ENCODE measurements at regions not wholly inside any gene's neighbourhood (a gene's known extent, or its start where the extent isn't known, plus 50 kb on each side); places are given as distances from the start of the nearest gene placed in this dataset.

- ATAC-seq (replicated peaks in 1 of 4) = no peak
- Mint-ChIP-seq H3K27me3 (peaks cover 4 to 14% of the 10 kb centered on the region in 2 donors), H3K4me3 (no peak overlapping the region), H3K27ac (no peak overlapping the region), H3K9me3 (peaks cover 0 to 10% (median 2%) of the 10 kb centered on the region in 3 donors), H3K4me1 (no peaks in the 10 kb centered on the region), H3K36me3 (no peaks in the 10 kb centered on the region)
- no peak for DNase-seq
- no peak overlapping the region for H3K4me3 ChIP-seq (ENCODE audit: control insufficient read depth in 1 of 2, extremely low read depth in 1 of 2, low read length in 1 of 2)
- no peaks in the 10 kb centered on the region for H3K9me3 ChIP-seq
- no peaks in the 10 kb centered on the region for H3K36me3 ChIP-seq (ENCODE audit: control insufficient read depth in 2 of 2, extremely low read depth in 1 of 2, insufficient read depth in 1 of 2, low read length in 1 of 2)
- H3K27ac ChIP-seq (ENCODE audit: low read length) = no peak overlapping the region
- ChIA-PET CTCF (no interaction called here), POLR2A (no interaction called here)
- no peaks in the 10 kb centered on the region for H3K27me3 ChIP-seq (replicated peaks in 1 of 2; ENCODE audit: control insufficient read depth in 2 of 2, extremely low read depth in 1 of 2, insufficient read depth in 2 of 2, low read length in 1 of 2)
- no peaks in the 10 kb centered on the region for H3K4me1 ChIP-seq (ENCODE audit: control insufficient read depth in 1 of 2, extremely low read depth in 1 of 2, insufficient read depth in 2 of 2, low read length in 2 of 2)
- 56% methylated on average over 2 of the region's 4 CpGs for whole genome bisulfite sequencing (ENCODE audit: insufficient coverage)
Measured at GRCh38 chr12:114257687-114258086, 148.3 kb downstream of the TBX5 start.

DNA sequence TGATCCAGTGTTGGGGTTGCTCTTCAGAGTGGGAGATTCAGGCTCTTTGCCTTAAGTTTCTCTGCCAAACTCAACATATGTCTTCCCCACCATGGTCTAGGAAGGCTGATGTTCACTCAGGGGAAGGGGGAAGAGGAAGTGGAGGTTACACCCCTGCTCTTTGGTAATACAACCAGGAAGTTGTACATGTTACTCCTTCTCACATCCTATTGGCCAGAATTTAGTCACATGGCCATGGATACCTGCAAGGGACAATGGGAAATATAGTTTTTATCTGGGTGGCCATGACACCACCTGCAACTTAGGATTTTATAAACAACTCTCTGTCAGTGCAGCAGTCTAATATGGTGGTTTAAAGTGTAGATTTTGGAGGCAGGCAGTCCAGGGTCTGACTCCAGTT lies 150.9 kb downstream of the TBX5 start:
- H3K36me3 ChIP-seq (ENCODE audit: control insufficient read depth in 2 of 2, extremely low read depth in 1 of 2, insufficient read depth in 1 of 2, low read length in 1 of 2) = no peaks in the 10 kb centered on the region
- POLR2A ChIA-PET = no interaction called here
- H3K4me3 Mint-ChIP-seq = no peak overlapping the region
- no peak for DNase-seq
- H3K9me3 Mint-ChIP-seq = peaks cover 0 to 7% (median 2%) of the 10 kb centered on the region in 3 donors
- CTCF ChIA-PET = no interaction called here
- peaks cover 4 to 17% of the 10 kb centered on the region in 2 donors for H3K27me3 Mint-ChIP-seq
- H3K9me3 ChIP-seq = no peaks in the 10 kb centered on the region
- no peaks in the 10 kb centered on the region for H3K4me1 Mint-ChIP-seq
- no peaks in the 10 kb centered on the region for H3K27me3 ChIP-seq (replicated peaks in 1 of 2; ENCODE audit: control insufficient read depth in 2 of 2, extremely low read depth in 1 of 2, insufficient read depth in 2 of 2, low read length in 1 of 2)
- no peak overlapping the region for H3K27ac Mint-ChIP-seq
- no peak overlapping the region for H3K27ac ChIP-seq (ENCODE audit: low read length)
- no peak for ATAC-seq (replicated peaks in 1 of 4)
- no peaks in the 10 kb centered on the region for H3K36me3 Mint-ChIP-seq
- H3K4me3 ChIP-seq (ENCODE audit: control insufficient read depth in 1 of 2, extremely low read depth in 1 of 2, low read length in 1 of 2) = no peak overlapping the region
- no peaks in the 10 kb centered on the region for H3K4me1 ChIP-seq (ENCODE audit: control insufficient read depth in 1 of 2, extremely low read depth in 1 of 2, insufficient read depth in 2 of 2, low read length in 2 of 2)

- Mint-ChIP-seq H3K4me3 (no peak overlapping the region), H3K4me1 (no peaks in the 10 kb centered on the region), H3K36me3 (no peaks in the 10 kb centered on the region), H3K27me3 (peaks cover 4 to 18% of the 10 kb centered on the region in 2 donors), H3K9me3 (peaks cover 0 to 7% (median 2%) of the 10 kb centered on the region in 3 donors), H3K27ac (no peak overlapping the region)
- Histone ChIP-seq H3K27me3 (replicated peaks in 1 of 2; ENCODE audit: control insufficient read depth in 2 of 2, extremely low read depth in 1 of 2, insufficient read depth in 2 of 2, low read length in 1 of 2) (no peaks in the 10 kb centered on the region), H3K27ac (ENCODE audit: low read length) (no peak overlapping the region), H3K4me1 (ENCODE audit: control insufficient read depth in 1 of 2, extremely low read depth in 1 of 2, insufficient read depth in 2 of 2, low read length in 2 of 2) (no peaks in the 10 kb centered on the region), H3K4me3 (ENCODE audit: control insufficient read depth in 1 of 2, extremely low read depth in 1 of 2, low read length in 1 of 2) (no peak overlapping the region), H3K9me3 (no peaks in the 10 kb centered on the region), H3K36me3 (ENCODE audit: control insufficient read depth in 2 of 2, extremely low read depth in 1 of 2, insufficient read depth in 1 of 2, low read length in 1 of 2) (no peaks in the 10 kb centered on the region)
- DNase-seq = no peak
- ChIA-PET POLR2A (no interaction called here), CTCF (no interaction called here)
- no peak for ATAC-seq (replicated peaks in 1 of 4)
- WGBS (ENCODE audit: insufficient coverage) = 61% methylated on average over 4 of the region's 4 CpGs
Measured at GRCh38 chr12:114253976-114254778, 151.8 kb downstream of the TBX5 start.

DNA sequence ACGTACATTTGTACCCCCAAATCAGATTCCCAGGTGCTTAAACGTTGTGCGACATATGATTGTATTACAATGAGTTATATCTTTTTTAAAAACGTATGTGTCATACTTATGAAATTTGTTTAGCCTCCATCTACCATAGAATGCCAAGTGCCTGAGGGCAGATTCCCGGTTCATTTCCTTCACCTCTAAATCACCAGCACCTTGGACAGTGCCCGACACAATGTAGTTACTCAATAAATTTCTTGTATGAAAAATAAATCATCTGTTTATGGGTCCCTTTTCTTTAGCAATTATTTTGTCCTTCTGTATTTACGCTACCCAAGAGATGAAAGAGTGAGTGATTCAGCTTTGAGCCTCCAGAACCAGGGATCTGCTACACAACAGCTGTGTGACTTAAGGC lies 157.4 kb downstream of the TBX5 start:
- H3K36me3 Mint-ChIP-seq = no peaks in the 10 kb centered on the region
- Histone ChIP-seq H3K9me3 (no peaks in the 10 kb centered on the region), H3K4me3 (ENCODE audit: control insufficient read depth in 1 of 2, extremely low read depth in 1 of 2, low read length in 1 of 2) (no peak overlapping the region), H3K27me3 (replicated peaks in 1 of 2; ENCODE audit: control insufficient read depth in 2 of 2, extremely low read depth in 1 of 2, insufficient read depth in 2 of 2, low read length in 1 of 2) (peaks cover 0 to 5% of the 10 kb centered on the region in 2 experiments), H3K36me3 (ENCODE audit: control insufficient read depth in 2 of 2, extremely low read depth in 1 of 2, insufficient read depth in 1 of 2, low read length in 1 of 2) (no peaks in the 10 kb centered on the region), H3K27ac (ENCODE audit: low read length) (no peak overlapping the region), H3K4me1 (ENCODE audit: control insufficient read depth in 1 of 2, extremely low read depth in 1 of 2, insufficient read depth in 2 of 2, low read length in 2 of 2) (no peaks in the 10 kb centered on the region)
- ChIA-PET CTCF (no interaction called here), POLR2A (no interaction called here)
- no peak for ATAC-seq (replicated peaks in 1 of 4)
- no peak for DNase-seq
- WGBS (ENCODE audit: insufficient coverage) = no CpG with 5 or more reads among the region's 7 CpGs
- H3K27me3 Mint-ChIP-seq = peaks cover 6 to 19% of the 10 kb centered on the region in 2 donors
- no peaks in the 10 kb centered on the region for H3K4me1 Mint-ChIP-seq
- no peak overlapping the region for H3K4me3 Mint-ChIP-seq
- H3K27ac Mint-ChIP-seq = no peak overlapping the region
- H3K9me3 Mint-ChIP-seq = peaks cover 0 to 4% (median under 1%) of the 10 kb centered on the region in 3 donors

DNA sequence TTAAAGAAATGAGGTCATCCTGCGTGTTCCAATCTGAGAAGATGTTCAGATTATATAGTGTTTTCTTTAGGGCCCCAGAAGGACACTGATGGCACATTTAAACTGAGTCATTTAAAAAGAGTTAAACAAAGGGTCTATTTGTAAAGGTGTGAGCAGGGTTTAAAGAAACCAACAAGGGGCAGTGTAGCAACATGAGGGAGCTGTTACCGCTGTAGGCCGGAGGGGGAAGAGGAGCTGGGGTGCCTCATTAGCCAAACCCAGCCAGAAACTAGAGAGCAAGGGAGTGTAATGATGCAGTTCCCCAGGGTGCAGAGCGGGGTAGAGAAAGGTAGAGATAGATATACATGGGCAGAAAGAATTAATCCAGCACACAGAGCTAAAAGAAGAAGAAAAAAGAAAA lies 160.4 kb downstream of the TBX5 start:
- peaks cover 0 to 10% of the 10 kb centered on the region in 2 experiments for H3K27me3 ChIP-seq (replicated peaks in 1 of 2; ENCODE audit: control insufficient read depth in 2 of 2, extremely low read depth in 1 of 2, insufficient read depth in 2 of 2, low read length in 1 of 2)
- H3K4me1 ChIP-seq (ENCODE audit: control insufficient read depth in 1 of 2, extremely low read depth in 1 of 2, insufficient read depth in 2 of 2, low read length in 2 of 2) = no peaks in the 10 kb centered on the region
- ChIA-PET CTCF (no interaction called here), POLR2A (no interaction called here)
- no peaks in the 10 kb centered on the region for H3K36me3 ChIP-seq (ENCODE audit: control insufficient read depth in 2 of 2, extremely low read depth in 1 of 2, insufficient read depth in 1 of 2, low read length in 1 of 2)
- Mint-ChIP-seq H3K27ac (no peak overlapping the region), H3K4me1 (no peaks in the 10 kb centered on the region), H3K27me3 (peaks cover 6 to 13% of the 10 kb centered on the region in 2 donors), H3K36me3 (no peaks in the 10 kb centered on the region), H3K4me3 (no peak overlapping the region), H3K9me3 (peaks cover 0 to 15% (median 12%) of the 10 kb centered on the region in 3 donors)
- no peak overlapping the region for H3K27ac ChIP-seq (ENCODE audit: low read length)
- DNase-seq = no peak
- no peaks in the 10 kb centered on the region for H3K9me3 ChIP-seq
- 36% methylated on average over 3 of the region's 4 CpGs for WGBS (ENCODE audit: insufficient coverage)
- no peak overlapping the region for H3K4me3 ChIP-seq (ENCODE audit: control insufficient read depth in 1 of 2, extremely low read depth in 1 of 2, low read length in 1 of 2)
- ATAC-seq (replicated peaks in 1 of 4) = no peak

- no peak for ATAC-seq (replicated peaks in 1 of 4)
- H3K4me1 Mint-ChIP-seq = no peaks in the 10 kb centered on the region
- H3K4me1 ChIP-seq (ENCODE audit: control insufficient read depth in 1 of 2, extremely low read depth in 1 of 2, insufficient read depth in 2 of 2, low read length in 2 of 2) = no peaks in the 10 kb centered on the region
- H3K36me3 ChIP-seq (ENCODE audit: control insufficient read depth in 2 of 2, extremely low read depth in 1 of 2, insufficient read depth in 1 of 2, low read length in 1 of 2) = no peaks in the 10 kb centered on the region
- DNase-seq = no peak
- WGBS (ENCODE audit: insufficient coverage) = 90% methylated on average over 2 of the region's 4 CpGs
- no peak overlapping the region for H3K4me3 ChIP-seq (ENCODE audit: control insufficient read depth in 1 of 2, extremely low read depth in 1 of 2, low read length in 1 of 2)
- H3K27me3 ChIP-seq (replicated peaks in 1 of 2; ENCODE audit: control insufficient read depth in 2 of 2, extremely low read depth in 1 of 2, insufficient read depth in 2 of 2, low read length in 1 of 2) = peaks cover 0 to 10% of the 10 kb centered on the region in 2 experiments
- H3K9me3 ChIP-seq = no peaks in the 10 kb centered on the region
- H3K27ac ChIP-seq (ENCODE audit: low read length) = no peak overlapping the region
- no peak overlapping the region for H3K27ac Mint-ChIP-seq
- H3K4me3 Mint-ChIP-seq = no peak overlapping the region
- H3K9me3 Mint-ChIP-seq = peaks cover 0 to 15% (median 13%) of the 10 kb centered on the region in 3 donors
- CTCF ChIA-PET = no interaction called here
- no peaks in the 10 kb centered on the region for H3K36me3 Mint-ChIP-seq
- POLR2A ChIA-PET = no interaction called here
- H3K27me3 Mint-ChIP-seq = peaks cover 8 to 19% of the 10 kb centered on the region in 2 donors
Measured at GRCh38 chr12:114241973-114242434, 163.9 kb downstream of the TBX5 start.

Data from T-cell (primary cell).